Activated naive CD4-positive, alpha-beta T cell treated with Interleukin-2 at 50 U/mL for 16 hours (primary cell): ENCODE measurements at regions not wholly inside any gene's neighbourhood (a gene's known extent, or its start where the extent isn't known, plus 50 kb on each side); places are given as distances from the start of the nearest gene placed in this dataset.
"Not testable (repeated sequence)": the region's sequence is repeated elsewhere in the genome, so short reads cannot be mapped to it uniquely, and the experiment has no call there.

Experiments used
- DNase-seq: peaks from one replicate; pipeline ENCODE4 v3.0.0-alpha.2; 2020

- no peak for DNase-seq
Measured at GRCh38 chr4:14399848-14400247, 602.4 kb upstream of the CPEB2 start.

GRCh38 chr4:14400307-14400706 lies 602.0 kb upstream of the CPEB2 start:
- DNase-seq, result no peak

GRCh38 chr4:14403132-14403531 lies 599.1 kb upstream of the CPEB2 start:
- no peak for DNase-seq

- DNase-seq, result no peak
Measured at GRCh38 chr4:14404730-14405129, 597.6 kb upstream of the CPEB2 start.

GRCh38 chr4:14410516-14410915 lies 591.8 kb upstream of the CPEB2 start:
- DNase-seq, result no peak

GRCh38 chr4:14415146-14415545 lies 587.1 kb upstream of the CPEB2 start:
- DNase-seq, result no peak

- DNase-seq, result no peak
Measured at GRCh38 chr4:14419516-14419915, 582.8 kb upstream of the CPEB2 start.

- DNase-seq, result not testable (repeated sequence)
Measured at GRCh38 chr4:14426297-14426696, 576.0 kb upstream of the CPEB2 start.

GRCh38 chr4:14428125-14428524 lies 574.2 kb upstream of the CPEB2 start:
- no peak for DNase-seq

GRCh38 chr4:14431155-14432134 lies 570.8 kb upstream of the CPEB2 start:
- no peak for DNase-seq

GRCh38 chr4:14434483-14434882 lies 567.8 kb upstream of the CPEB2 start:
- DNase-seq, result no peak

GRCh38 chr4:14434916-14435315 lies 567.4 kb upstream of the CPEB2 start:
- no peak for DNase-seq

GRCh38 chr4:14441561-14441960 lies 560.7 kb upstream of the CPEB2 start:
- no peak for DNase-seq

- no peak for DNase-seq
Measured at GRCh38 chr4:14445882-14446281, 556.4 kb upstream of the CPEB2 start.

- DNase-seq, result no peak
Measured at GRCh38 chr4:14446311-14446710, 556.0 kb upstream of the CPEB2 start.

- no peak for DNase-seq
Measured at GRCh38 chr4:14446904-14447303, 555.4 kb upstream of the CPEB2 start.

GRCh38 chr4:14449308-14449707 lies 553.0 kb upstream of the CPEB2 start:
- no peak for DNase-seq

GRCh38 chr4:14452001-14452400 lies 550.3 kb upstream of the CPEB2 start:
- DNase-seq, result no peak

- no peak for DNase-seq
Measured at GRCh38 chr4:14452764-14453163, 549.5 kb upstream of the CPEB2 start.

- DNase-seq, result no peak
Measured at GRCh38 chr4:14458463-14458862, 543.8 kb upstream of the CPEB2 start.

GRCh38 chr4:14465057-14465456 lies 537.2 kb upstream of the CPEB2 start:
- DNase-seq, result no peak

- DNase-seq, result no peak
Measured at GRCh38 chr4:14465507-14465906, 536.8 kb upstream of the CPEB2 start.

- no peak for DNase-seq
Measured at GRCh38 chr4:14478504-14478903, 523.8 kb upstream of the CPEB2 start.

- DNase-seq, result no peak
Measured at GRCh38 chr4:14496408-14496807, 505.9 kb upstream of the CPEB2 start.

- no peak for DNase-seq
Measured at GRCh38 chr4:14496969-14497368, 505.3 kb upstream of the CPEB2 start.
